Endothelial cell (in vitro differentiated cells): ENCODE measurements at regions not wholly inside any gene's neighbourhood (a gene's known extent, or its start where the extent isn't known, plus 50 kb on each side); places are given as distances from the start of the nearest gene placed in this dataset.

ENCODE experiments used
- DNase-seq: peaks from one replicate; pipeline ENCODE4 v3.0.0; 2021; ENCODE audit warnings: low spot score
- H3K27ac Mint-ChIP-seq: one replicate; pipeline ENCODE4 v1.8.0; 2021; ENCODE audit warnings: mixed read lengths, inconsistent platforms; ENCODE audit not compliant: unreplicated experiment
- H3K27me3 Mint-ChIP-seq: one replicate; pipeline ENCODE4 v1.8.0; 2021; ENCODE audit warnings: mild to moderate bottlenecking, moderate library complexity, mixed read lengths, inconsistent platforms; ENCODE audit not compliant: unreplicated experiment
- H3K36me3 Mint-ChIP-seq: one replicate; pipeline ENCODE4 v1.8.0; 2021; ENCODE audit warnings: mild to moderate bottlenecking, low read depth, mixed read lengths, inconsistent platforms; ENCODE audit not compliant: unreplicated experiment
- H3K4me1 Mint-ChIP-seq: one replicate; pipeline ENCODE4 v1.8.0; 2021; ENCODE audit warnings: mild to moderate bottlenecking, mixed read lengths, inconsistent platforms; ENCODE audit not compliant: unreplicated experiment
- H3K4me3 Mint-ChIP-seq: one replicate; pipeline ENCODE4 v1.8.0; 2021; ENCODE audit warnings: mild to moderate bottlenecking, mixed read lengths, inconsistent platforms; ENCODE audit not compliant: unreplicated experiment
- H3K9me3 Mint-ChIP-seq: one replicate; pipeline ENCODE4 v1.8.0; 2021; ENCODE audit warnings: mixed read lengths, inconsistent platforms; ENCODE audit not compliant: unreplicated experiment
- TF ChIP-seq, protein P1 (sequence below): fragments of 200-600 bp; sonication (generic); IDR thresholded peaks from one replicate; pipeline ENCODE4 v1.5.0; 2021; ENCODE audit warnings: antibody characterized with exemption; ENCODE audit not compliant: unreplicated experiment

DNA sequence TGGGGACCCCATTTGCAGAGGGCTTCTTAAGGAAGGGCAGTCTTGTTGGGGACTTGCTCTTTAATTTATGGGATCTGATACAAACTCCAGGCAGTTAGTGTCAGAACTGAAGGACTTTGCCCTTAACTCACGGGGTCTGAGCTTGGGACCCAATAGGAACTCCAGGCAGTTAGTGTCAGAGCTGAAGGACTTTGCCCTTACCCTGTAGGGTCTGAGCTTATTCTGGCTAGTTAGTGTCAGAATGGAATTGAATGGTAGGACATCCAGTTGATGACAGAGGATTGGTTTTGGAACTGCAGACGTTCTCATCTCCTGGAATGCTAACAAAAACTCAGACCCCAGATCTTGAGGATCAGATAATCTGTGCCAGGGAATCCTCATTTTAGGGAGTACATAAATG lies 256.9 kb upstream of the COPS8 start:
- Mint-ChIP-seq H3K27me3 (no peaks in the 10 kb centered on the region), H3K9me3 (no peaks in the 10 kb centered on the region), H3K36me3 (no peaks in the 10 kb centered on the region), H3K4me1 (peaks cover 9% of the 10 kb centered on the region), H3K4me3 (no peak overlapping the region), H3K27ac (no peak overlapping the region)
- DNase-seq: no peak
- TF ChIP-seq, protein P1, sequence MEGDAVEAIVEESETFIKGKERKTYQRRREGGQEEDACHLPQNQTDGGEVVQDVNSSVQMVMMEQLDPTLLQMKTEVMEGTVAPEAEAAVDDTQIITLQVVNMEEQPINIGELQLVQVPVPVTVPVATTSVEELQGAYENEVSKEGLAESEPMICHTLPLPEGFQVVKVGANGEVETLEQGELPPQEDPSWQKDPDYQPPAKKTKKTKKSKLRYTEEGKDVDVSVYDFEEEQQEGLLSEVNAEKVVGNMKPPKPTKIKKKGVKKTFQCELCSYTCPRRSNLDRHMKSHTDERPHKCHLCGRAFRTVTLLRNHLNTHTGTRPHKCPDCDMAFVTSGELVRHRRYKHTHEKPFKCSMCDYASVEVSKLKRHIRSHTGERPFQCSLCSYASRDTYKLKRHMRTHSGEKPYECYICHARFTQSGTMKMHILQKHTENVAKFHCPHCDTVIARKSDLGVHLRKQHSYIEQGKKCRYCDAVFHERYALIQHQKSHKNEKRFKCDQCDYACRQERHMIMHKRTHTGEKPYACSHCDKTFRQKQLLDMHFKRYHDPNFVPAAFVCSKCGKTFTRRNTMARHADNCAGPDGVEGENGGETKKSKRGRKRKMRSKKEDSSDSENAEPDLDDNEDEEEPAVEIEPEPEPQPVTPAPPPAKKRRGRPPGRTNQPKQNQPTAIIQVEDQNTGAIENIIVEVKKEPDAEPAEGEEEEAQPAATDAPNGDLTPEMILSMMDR: no peak

DNA sequence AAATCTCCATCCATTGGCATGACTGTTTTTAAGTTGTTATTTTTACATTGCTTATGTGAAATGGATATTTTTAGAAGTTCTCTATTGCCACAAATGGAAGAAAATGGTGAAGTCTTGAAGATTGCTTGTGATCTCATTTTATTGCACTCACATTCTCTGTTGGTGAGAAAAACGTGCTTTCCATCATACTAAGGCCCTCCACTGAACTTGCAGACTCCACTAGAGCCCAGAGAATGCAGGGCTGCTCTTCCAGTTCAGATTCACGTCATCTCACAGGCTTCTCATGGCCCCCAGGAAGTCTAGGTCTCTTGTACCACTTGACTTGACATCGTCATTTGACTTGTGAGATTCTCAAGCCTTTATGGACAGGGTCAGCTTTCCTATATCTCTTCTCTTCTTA lies 254.8 kb upstream of the COPS8 start:
- DNase-seq: no peak
- Mint-ChIP-seq H3K4me3 (no peak overlapping the region), H3K36me3 (peaks cover 1% of the 10 kb centered on the region), H3K27ac (no peak overlapping the region), H3K4me1 (peaks cover 9% of the 10 kb centered on the region), H3K9me3 (peaks cover under 1% of the 10 kb centered on the region), H3K27me3 (no peaks in the 10 kb centered on the region)
- TF ChIP-seq, protein P1: no peak

DNA sequence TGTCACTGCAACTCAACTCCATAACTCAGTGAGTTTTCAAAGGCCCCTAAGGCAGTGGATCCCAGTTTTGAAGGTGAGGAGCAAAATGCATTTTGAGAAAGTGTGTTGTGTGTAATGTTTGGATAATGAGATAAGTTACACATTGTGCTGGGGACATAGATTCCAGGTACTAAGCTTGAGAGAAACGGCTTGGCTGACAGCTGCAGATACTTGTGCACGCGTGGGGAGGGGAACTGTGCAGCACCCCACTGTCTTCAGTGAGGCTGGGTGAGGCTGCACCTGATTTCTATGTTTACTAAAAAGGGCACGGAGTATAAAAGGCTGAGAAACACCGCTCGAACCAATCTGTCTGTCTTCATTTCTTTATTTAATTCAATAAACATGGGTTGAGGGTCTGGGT lies 254.0 kb upstream of the COPS8 start:
- H3K4me1 Mint-ChIP-seq: peaks cover 5% of the 10 kb centered on the region
- H3K27me3 Mint-ChIP-seq: no peaks in the 10 kb centered on the region
- H3K9me3 Mint-ChIP-seq: peaks cover 4% of the 10 kb centered on the region
- no peak for DNase-seq
- H3K36me3 Mint-ChIP-seq: peaks cover 3% of the 10 kb centered on the region
- no peak overlapping the region for H3K4me3 Mint-ChIP-seq
- TF ChIP-seq, protein P1: no peak
- no peak overlapping the region for H3K27ac Mint-ChIP-seq

DNA sequence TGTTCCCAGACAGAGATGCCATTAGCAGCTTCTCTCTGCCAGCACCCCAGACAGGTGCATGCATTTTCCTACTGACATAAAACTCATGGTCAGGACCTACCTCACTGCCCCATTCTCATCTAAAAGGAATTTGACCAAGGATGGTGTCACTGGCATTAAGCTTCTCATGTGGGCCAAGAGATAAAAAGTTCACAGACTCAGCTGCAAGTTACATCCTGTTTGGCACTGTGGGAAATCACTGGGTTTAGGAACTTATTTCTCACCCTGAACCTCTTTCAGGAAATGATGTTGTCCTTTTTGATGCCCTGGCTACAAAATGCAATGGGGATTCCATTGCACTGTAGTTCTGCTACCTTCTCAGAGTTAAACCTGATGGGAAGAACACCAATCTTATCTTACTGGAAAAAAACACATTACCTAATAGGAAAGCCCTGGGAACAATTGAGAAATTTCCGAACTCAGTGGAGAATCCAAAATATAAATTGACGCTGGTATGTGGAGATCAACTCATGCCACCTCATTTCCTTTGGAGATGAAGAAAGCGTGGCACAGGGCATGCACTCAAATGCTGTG lies 252.1 kb upstream of the COPS8 start:
- H3K4me1 Mint-ChIP-seq: peaks cover 5% of the 10 kb centered on the region

DNA sequence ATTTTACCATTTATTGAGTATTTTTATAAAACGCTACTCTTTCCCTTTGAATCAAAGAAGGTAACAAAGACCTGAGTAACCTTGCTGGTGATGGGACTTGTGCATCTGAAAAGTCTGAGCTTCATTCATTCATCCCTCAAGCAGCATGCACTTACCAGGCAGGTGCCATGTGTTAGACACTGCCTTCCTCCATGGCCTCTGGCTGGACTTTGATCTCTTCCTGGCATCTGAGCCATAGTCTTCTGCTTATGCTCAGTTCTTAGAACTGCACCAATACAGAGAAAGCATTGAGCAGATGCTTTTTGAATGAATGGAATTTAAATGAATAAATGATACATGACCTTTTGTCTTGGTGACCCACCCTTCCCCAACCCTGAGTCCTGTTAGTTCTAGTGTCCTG lies 251.4 kb upstream of the COPS8 start:
- H3K36me3 Mint-ChIP-seq: peaks cover 3% of the 10 kb centered on the region
- no peak overlapping the region for H3K4me3 Mint-ChIP-seq
- TF ChIP-seq, protein P1: no peak
- H3K27me3 Mint-ChIP-seq: no peaks in the 10 kb centered on the region
- no peak overlapping the region for H3K27ac Mint-ChIP-seq
- peaks cover 5% of the 10 kb centered on the region for H3K4me1 Mint-ChIP-seq
- H3K9me3 Mint-ChIP-seq: peaks cover 4% of the 10 kb centered on the region
- DNase-seq: no peak

More for the DNA sequence above, 252.1 kb upstream of the COPS8 start:
- Mint-ChIP-seq H3K36me3 (peaks cover 3% of the 10 kb centered on the region), H3K9me3 (peaks cover 4% of the 10 kb centered on the region), H3K27me3 (no peaks in the 10 kb centered on the region), H3K27ac (no peak overlapping the region), H3K4me3 (no peak overlapping the region)
- TF ChIP-seq, protein P1: no peak
- no peak for DNase-seq
